Glutamatergic neuron (in vitro differentiated cells): ENCODE measurements at regions not wholly inside any gene's neighbourhood (a gene's known extent, or its start where the extent isn't known, plus 50 kb on each side); places are given as distances from the start of the nearest gene placed in this dataset.

Experiments
- DNase-seq: peaks from one replicate; pipeline ENCODE4 v3.0.0; 2022
- H3K27ac Mint-ChIP-seq: one replicate; pipeline ENCODE4 v1.8.0; 2020; ENCODE audit warnings: mild to moderate bottlenecking, mixed read lengths, inconsistent platforms; ENCODE audit not compliant: unreplicated experiment
- H3K27me3 Mint-ChIP-seq: one replicate; pipeline ENCODE4 v1.8.0; 2020; ENCODE audit warnings: mild to moderate bottlenecking, moderate library complexity, mixed read lengths, inconsistent platforms; ENCODE audit not compliant: unreplicated experiment
- H3K36me3 Mint-ChIP-seq: one replicate; pipeline ENCODE4 v1.8.0; 2020; ENCODE audit warnings: mild to moderate bottlenecking, mixed read lengths, inconsistent platforms; ENCODE audit not compliant: unreplicated experiment
- H3K4me1 Mint-ChIP-seq: one replicate; pipeline ENCODE4 v1.8.0; 2020; ENCODE audit warnings: mild to moderate bottlenecking, low read depth, mixed read lengths, inconsistent platforms; ENCODE audit not compliant: unreplicated experiment
- H3K4me3 Mint-ChIP-seq: one replicate; pipeline ENCODE4 v1.8.0; 2020; ENCODE audit warnings: mild to moderate bottlenecking, mixed read lengths, inconsistent platforms; ENCODE audit not compliant: unreplicated experiment
- H3K9me3 Mint-ChIP-seq: one replicate; pipeline ENCODE4 v1.8.0; 2020; ENCODE audit warnings: mild to moderate bottlenecking, moderate library complexity, mixed read lengths, inconsistent platforms; ENCODE audit not compliant: unreplicated experiment
- TF ChIP-seq, protein P1 (sequence below): fragments of 200-600 bp; sonication (generic); IDR thresholded peaks from one replicate; pipeline ENCODE4 v1.5.0; 2021; ENCODE audit not compliant: partially characterized antibody, unreplicated experiment

DNA sequence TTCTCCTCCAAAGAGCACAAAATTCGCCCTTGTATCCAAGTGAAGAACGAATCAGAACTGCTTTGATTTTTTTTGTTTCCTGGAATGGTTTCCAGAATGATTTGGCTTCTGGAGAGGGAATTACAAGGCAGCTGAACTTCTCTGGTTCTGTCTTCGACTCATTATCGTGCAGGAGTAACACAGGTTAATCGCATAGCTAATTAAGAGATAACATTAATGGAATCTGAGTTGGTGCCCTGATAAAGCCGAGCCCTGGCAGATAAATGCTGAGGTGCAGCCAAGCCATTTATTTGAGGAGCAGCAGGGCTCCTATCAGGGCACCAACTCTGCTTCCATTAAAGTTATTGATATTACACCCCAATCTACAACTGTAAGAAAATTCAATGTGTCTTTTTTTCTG, 433.7 kb downstream of the ZNF521 start:
- TF ChIP-seq, protein P1, sequence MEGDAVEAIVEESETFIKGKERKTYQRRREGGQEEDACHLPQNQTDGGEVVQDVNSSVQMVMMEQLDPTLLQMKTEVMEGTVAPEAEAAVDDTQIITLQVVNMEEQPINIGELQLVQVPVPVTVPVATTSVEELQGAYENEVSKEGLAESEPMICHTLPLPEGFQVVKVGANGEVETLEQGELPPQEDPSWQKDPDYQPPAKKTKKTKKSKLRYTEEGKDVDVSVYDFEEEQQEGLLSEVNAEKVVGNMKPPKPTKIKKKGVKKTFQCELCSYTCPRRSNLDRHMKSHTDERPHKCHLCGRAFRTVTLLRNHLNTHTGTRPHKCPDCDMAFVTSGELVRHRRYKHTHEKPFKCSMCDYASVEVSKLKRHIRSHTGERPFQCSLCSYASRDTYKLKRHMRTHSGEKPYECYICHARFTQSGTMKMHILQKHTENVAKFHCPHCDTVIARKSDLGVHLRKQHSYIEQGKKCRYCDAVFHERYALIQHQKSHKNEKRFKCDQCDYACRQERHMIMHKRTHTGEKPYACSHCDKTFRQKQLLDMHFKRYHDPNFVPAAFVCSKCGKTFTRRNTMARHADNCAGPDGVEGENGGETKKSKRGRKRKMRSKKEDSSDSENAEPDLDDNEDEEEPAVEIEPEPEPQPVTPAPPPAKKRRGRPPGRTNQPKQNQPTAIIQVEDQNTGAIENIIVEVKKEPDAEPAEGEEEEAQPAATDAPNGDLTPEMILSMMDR, result no peak
- Mint-ChIP-seq H3K9me3 (no peaks in the 10 kb centered on the region), H3K36me3 (no peaks in the 10 kb centered on the region), H3K4me3 (no peak overlapping the region), H3K4me1 (peaks cover 15% of the 10 kb centered on the region), H3K27ac (no peak overlapping the region), H3K27me3 (no peaks in the 10 kb centered on the region)
- DNase-seq, result no peak

DNA sequence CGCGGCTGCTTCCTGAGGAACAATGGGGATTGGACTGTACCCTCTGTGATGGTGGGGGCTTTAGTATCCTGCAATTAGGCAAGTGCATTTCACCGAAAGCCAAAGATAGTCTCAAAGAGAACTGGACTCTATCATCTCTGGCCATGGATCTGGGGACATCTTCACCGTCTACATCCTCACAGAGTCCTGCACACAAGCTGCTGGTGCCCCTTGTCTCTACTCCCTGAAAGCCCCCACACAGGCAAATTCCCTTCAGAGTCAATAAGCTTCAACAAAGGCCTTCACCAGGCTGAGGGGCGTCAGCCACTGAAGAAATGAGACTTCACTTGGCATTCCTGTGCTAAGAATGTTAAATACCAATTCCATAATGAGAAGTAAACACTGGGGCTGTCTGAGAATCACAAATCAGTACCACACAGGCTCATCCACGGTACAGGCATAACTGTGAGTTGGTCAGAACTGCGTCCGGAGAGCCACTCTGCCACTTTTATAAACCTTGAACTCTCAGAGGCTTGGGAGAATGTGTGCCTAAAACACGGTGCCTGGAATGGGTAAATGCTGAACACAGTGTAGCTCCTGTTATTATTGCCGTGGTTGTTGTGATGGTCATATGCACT, 432.7 kb downstream of the ZNF521 start:
- Mint-ChIP-seq H3K9me3 (no peaks in the 10 kb centered on the region), H3K36me3 (no peaks in the 10 kb centered on the region), H3K27me3 (no peaks in the 10 kb centered on the region), H3K4me3 (no peak overlapping the region), H3K27ac (no peak overlapping the region), H3K4me1 (peaks cover 12% of the 10 kb centered on the region)
- no peak for DNase-seq
- TF ChIP-seq, protein P1, result no peak

DNA sequence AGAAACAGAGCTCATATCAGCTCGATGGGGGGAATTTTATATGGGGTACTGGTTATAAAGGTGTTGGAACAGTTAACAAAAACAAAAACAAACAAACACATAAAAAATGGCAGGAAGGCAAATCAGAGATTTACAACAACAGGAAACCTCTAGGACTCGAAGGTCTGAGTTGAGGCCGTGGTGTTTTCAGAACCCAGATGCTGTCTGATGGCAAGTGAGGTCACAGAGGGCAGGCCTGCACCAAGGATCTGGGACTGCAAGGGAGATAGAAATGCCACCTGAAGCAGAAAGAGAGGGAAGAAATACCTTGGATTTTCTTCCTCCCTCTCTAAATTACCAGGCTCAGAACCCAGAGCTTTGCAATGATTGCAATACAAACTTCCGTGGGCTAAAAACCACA, 429.5 kb downstream of the ZNF521 start:
- peaks cover 12% of the 10 kb centered on the region for H3K4me1 Mint-ChIP-seq
- DNase-seq, result no peak
- no peak overlapping the region for H3K4me3 Mint-ChIP-seq
- H3K9me3 Mint-ChIP-seq, result no peaks in the 10 kb centered on the region
- H3K27ac Mint-ChIP-seq, result no peak overlapping the region
- H3K36me3 Mint-ChIP-seq, result no peaks in the 10 kb centered on the region
- TF ChIP-seq, protein P1, result no peak
- peaks cover 2% of the 10 kb centered on the region for H3K27me3 Mint-ChIP-seq

DNA sequence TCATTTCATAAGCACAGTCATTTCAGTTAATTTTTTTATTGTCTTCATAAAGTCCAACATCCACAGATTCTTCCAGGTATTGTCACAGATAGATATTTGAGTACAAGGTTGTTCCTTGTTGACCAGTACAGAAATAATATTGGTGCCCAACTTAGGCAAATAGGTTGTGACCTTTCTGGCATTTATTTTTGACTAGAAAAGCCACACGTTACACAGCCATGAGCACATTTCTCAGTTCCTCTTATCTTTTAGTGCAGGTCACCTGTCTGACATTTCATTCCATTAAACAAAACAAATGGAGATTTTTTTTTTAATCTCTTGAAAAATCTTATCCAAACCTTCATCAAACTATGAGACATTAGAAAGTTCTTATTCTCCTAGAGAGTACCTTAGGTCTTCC, 428.8 kb downstream of the ZNF521 start:
- DNase-seq, result no peak
- TF ChIP-seq, protein P1, result no peak
- H3K27me3 Mint-ChIP-seq, result peaks cover 2% of the 10 kb centered on the region
- no peak overlapping the region for H3K27ac Mint-ChIP-seq
- H3K4me3 Mint-ChIP-seq, result no peak overlapping the region
- H3K4me1 Mint-ChIP-seq, result peaks cover 11% of the 10 kb centered on the region
- no peaks in the 10 kb centered on the region for H3K36me3 Mint-ChIP-seq
- no peaks in the 10 kb centered on the region for H3K9me3 Mint-ChIP-seq

DNA sequence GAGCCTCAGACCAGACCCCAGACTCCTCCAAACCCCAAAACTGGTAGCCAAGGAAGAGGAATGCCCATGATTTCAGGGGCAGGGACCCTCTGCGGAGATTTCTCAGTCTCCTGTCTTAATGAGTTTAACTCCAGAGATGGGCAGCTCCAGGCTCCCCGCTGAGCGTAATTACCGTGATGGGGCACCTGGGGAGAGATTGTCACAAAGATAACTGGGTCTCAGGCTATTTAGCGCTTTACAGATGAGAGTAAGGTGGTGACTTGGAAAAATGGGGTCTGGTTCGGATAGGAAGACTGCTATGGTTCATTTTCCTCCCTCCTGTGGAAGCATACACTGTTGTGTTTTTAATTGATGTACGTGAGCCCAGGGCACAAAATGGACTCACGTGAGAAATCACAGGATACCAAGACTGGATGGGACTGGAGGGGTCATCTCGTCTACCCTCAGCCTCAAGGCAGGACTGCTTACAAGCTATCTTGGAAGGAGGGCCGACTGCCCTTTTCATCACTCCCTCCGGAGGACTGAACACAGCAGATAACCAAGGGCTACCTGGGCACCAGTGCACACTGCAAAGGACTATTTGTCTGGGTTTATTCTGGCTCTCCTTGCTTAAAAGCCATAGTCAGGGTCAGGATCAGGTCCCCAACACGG, 427.8 kb downstream of the ZNF521 start:
- DNase-seq, result no peak
- Mint-ChIP-seq H3K27me3 (peaks cover 2% of the 10 kb centered on the region), H3K9me3 (peaks cover 4% of the 10 kb centered on the region), H3K27ac (no peak overlapping the region), H3K4me1 (peaks cover 16% of the 10 kb centered on the region), H3K36me3 (no peaks in the 10 kb centered on the region), H3K4me3 (no peak overlapping the region)
- TF ChIP-seq, protein P1, result no peak
